ENCODE measurements at regions not wholly inside any gene's neighbourhood (a gene's known extent, or its start where the extent isn't known, plus 50 kb on each side); places are given as distances from the start of the nearest gene placed in this dataset.

DNA sequence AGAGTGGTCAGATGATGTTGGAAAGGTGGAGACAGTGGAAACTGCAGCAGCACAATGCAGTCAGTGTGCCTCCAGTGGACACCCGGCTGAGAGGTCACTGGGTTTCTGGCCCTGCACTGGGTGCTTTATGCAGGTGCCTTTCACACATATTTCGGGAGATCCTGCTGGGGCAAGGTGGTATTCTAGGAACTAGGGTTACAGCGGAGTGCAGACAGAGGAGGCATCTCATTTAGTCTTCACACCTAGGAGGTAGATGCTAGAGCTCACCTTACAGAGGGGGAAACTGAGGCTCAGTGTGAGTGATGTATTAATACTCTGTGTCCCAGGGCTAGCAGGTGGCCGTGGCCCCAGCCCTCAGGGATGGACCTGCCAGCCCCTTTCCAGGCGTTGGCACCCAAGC is 103.9 kb upstream of the KCTD7 start:
- TF ChIP-seq, protein P1, sequence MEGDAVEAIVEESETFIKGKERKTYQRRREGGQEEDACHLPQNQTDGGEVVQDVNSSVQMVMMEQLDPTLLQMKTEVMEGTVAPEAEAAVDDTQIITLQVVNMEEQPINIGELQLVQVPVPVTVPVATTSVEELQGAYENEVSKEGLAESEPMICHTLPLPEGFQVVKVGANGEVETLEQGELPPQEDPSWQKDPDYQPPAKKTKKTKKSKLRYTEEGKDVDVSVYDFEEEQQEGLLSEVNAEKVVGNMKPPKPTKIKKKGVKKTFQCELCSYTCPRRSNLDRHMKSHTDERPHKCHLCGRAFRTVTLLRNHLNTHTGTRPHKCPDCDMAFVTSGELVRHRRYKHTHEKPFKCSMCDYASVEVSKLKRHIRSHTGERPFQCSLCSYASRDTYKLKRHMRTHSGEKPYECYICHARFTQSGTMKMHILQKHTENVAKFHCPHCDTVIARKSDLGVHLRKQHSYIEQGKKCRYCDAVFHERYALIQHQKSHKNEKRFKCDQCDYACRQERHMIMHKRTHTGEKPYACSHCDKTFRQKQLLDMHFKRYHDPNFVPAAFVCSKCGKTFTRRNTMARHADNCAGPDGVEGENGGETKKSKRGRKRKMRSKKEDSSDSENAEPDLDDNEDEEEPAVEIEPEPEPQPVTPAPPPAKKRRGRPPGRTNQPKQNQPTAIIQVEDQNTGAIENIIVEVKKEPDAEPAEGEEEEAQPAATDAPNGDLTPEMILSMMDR (conservative IDR thresholded peaks at IDR 0.05; ENCODE audit: low read length), result no peak
- no peak for TF ChIP-seq EZH2phosphoT487 (IDR thresholded peaks at IDR 0.05; ENCODE audit: borderline replicate concordance)

All from Loucy (cell line).